Adrenal gland (tissue), 5 donors: ENCODE measurements at regions not wholly inside any gene's neighbourhood (a gene's known extent, or its start where the extent isn't known, plus 50 kb on each side); places are given as distances from the start of the nearest gene placed in this dataset.

Source experiments
- POLR2A ChIP-seq, 2 donors: fragments of 450-650 bp; IDR thresholded peaks; one replicate each; pipeline ENCODE4 v1.6.1; 2017; ENCODE audit warnings: antibody characterized with exemption in 2 of 2, mild to moderate bottlenecking in 2 of 2, moderate library complexity in 1 of 2
- TF ChIP-seq, protein P1 (sequence below), 6 experiments: fragments of 450-650 bp in 4 of 6; fragments of 200-600 bp in 2 of 6; sonication (generic) in 1 of 6; IDR thresholded peaks; 1 replicate in 5 of 6; 2 replicates in 1 of 6; pipeline versions ENCODE4 v1.5.1 to v1.8.0; 2016 to 2021; ENCODE audit warnings: antibody characterized with exemption in 6 of 6, mild to moderate bottlenecking in 2 of 6, moderate library complexity in 1 of 6
- donor health status: DM: no; HTN: no; CAD: no.

DNA sequence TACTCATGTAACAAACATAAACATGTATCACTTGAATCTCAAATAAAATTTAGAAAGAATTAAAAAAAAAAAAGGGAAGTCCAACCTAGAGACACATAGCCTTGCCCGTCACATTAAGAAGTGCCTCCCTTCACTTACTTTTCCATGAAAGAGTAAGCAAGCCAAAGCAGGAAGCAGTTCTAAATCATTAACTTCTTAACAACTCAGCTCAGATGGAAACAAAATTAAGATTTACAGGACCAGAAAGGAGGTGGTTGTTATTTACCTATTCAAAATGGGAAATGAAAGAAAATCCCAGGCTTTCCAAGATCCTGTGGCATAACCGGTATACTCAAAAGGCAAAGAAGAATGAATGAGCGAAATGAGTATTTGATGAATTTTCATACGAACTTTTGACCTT is 258.6 kb upstream of the DCN start:
- no peak for TF ChIP-seq POLR2A (IDR thresholded peaks at IDR 0.05)
- TF ChIP-seq, protein P1, sequence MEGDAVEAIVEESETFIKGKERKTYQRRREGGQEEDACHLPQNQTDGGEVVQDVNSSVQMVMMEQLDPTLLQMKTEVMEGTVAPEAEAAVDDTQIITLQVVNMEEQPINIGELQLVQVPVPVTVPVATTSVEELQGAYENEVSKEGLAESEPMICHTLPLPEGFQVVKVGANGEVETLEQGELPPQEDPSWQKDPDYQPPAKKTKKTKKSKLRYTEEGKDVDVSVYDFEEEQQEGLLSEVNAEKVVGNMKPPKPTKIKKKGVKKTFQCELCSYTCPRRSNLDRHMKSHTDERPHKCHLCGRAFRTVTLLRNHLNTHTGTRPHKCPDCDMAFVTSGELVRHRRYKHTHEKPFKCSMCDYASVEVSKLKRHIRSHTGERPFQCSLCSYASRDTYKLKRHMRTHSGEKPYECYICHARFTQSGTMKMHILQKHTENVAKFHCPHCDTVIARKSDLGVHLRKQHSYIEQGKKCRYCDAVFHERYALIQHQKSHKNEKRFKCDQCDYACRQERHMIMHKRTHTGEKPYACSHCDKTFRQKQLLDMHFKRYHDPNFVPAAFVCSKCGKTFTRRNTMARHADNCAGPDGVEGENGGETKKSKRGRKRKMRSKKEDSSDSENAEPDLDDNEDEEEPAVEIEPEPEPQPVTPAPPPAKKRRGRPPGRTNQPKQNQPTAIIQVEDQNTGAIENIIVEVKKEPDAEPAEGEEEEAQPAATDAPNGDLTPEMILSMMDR (IDR thresholded peaks at IDR 0.05): no peak
